ENCODE measurements at regions not wholly inside any gene's neighbourhood (a gene's known extent, or its start where the extent isn't known, plus 50 kb on each side); places are given as distances from the start of the nearest gene placed in this dataset.

- no peak for DNase-seq (ENCODE audit: low spot score)
These were observed 88.8 kb upstream of the TMEM72 start for GRCh38 chr10:44822349-44822748.

GRCh38 chr10:44822966-44823365 lies 88.2 kb upstream of the TMEM72 start:
- DNase-seq (ENCODE audit: low spot score): no peak

GRCh38 chr10:44824607-44825006 lies 86.5 kb upstream of the TMEM72 start:
- DNase-seq (ENCODE audit: low spot score): no peak

- DNase-seq (ENCODE audit: low spot score): no peak
These were observed 83.6 kb upstream of the TMEM72 start for GRCh38 chr10:44827431-44828006.

- no peak for DNase-seq (ENCODE audit: low spot score)
These were observed 82.5 kb upstream of the TMEM72 start for GRCh38 chr10:44828508-44829142.

GRCh38 chr10:44829426-44829825 lies 81.7 kb upstream of the TMEM72 start:
- no peak for DNase-seq (ENCODE audit: low spot score)

GRCh38 chr10:44830022-44830421 lies 81.1 kb upstream of the TMEM72 start:
- DNase-seq (ENCODE audit: low spot score): peak; percentile 61

GRCh38 chr10:44831581-44831980 lies 79.6 kb upstream of the TMEM72 start:
- DNase-seq (ENCODE audit: low spot score): no peak

- DNase-seq (ENCODE audit: low spot score): no peak
These were observed 78.3 kb upstream of the TMEM72 start for GRCh38 chr10:44832595-44833390.

- DNase-seq (ENCODE audit: low spot score): no peak
These were observed 77.0 kb upstream of the TMEM72 start for GRCh38 chr10:44834131-44834530.

- no peak for DNase-seq (ENCODE audit: low spot score)
These were observed 75.8 kb upstream of the TMEM72 start for GRCh38 chr10:44835300-44835699.

GRCh38 chr10:44843484-44843883 lies 67.7 kb upstream of the TMEM72 start:
- DNase-seq (ENCODE audit: low spot score): no peak

- DNase-seq (ENCODE audit: low spot score): no peak
These were observed 65.6 kb upstream of the TMEM72 start for GRCh38 chr10:44845361-44846175.

GRCh38 chr10:44847110-44847509 lies 64.0 kb upstream of the TMEM72 start:
- DNase-seq (ENCODE audit: low spot score): no peak

GRCh38 chr10:44848211-44848610 lies 62.9 kb upstream of the TMEM72 start:
- DNase-seq (ENCODE audit: low spot score): no peak

- no peak for DNase-seq (ENCODE audit: low spot score)
These were observed 61.2 kb upstream of the TMEM72 start for GRCh38 chr10:44849936-44850335.

GRCh38 chr10:44850356-44850934 lies 60.7 kb upstream of the TMEM72 start:
- no peak for DNase-seq (ENCODE audit: low spot score)

- DNase-seq (ENCODE audit: low spot score): no peak
These were observed 59.7 kb upstream of the TMEM72 start for GRCh38 chr10:44851413-44851812.

- DNase-seq (ENCODE audit: low spot score): no peak
These were observed 59.3 kb upstream of the TMEM72 start for GRCh38 chr10:44851881-44852280.

GRCh38 chr10:44853148-44853734 lies 57.9 kb upstream of the TMEM72 start:
- DNase-seq (ENCODE audit: low spot score): peak; percentile 28

- DNase-seq (ENCODE audit: low spot score): no peak
These were observed 57.3 kb upstream of the TMEM72 start for GRCh38 chr10:44853796-44854195.

All from AG08395 (cell line).